Activated naive CD4-positive, alpha-beta T cell treated with anti-CD3 and anti-CD28 coated beads, Interleukin-2, amount 10 ng/mL, durations not matched to agents 7 days and 5 days (primary cell): ENCODE measurements at regions not wholly inside any gene's neighbourhood (a gene's known extent, or its start where the extent isn't known, plus 50 kb on each side); places are given as distances from the start of the nearest gene placed in this dataset.

Experiments
- CTCF ChIA-PET: fragments of 350-600 bp; sonication (Branson Sonifier 250); formaldehyde crosslinking; loops from one replicate; lab custom pipeline; 2021; ENCODE audit warnings: antibody characterized with exemption; lab: Charles Lee
- DNase-seq: peaks from one replicate; pipeline ENCODE4 v3.0.0-alpha.2; 2020
- H3K27ac Mint-ChIP-seq: one replicate; pipeline ENCODE4 v1.8.0; 2021; ENCODE audit warnings: mild to moderate bottlenecking, moderate library complexity, mixed read lengths
- H3K27me3 Mint-ChIP-seq: one replicate; pipeline ENCODE4 v1.8.0; 2021; ENCODE audit warnings: mild to moderate bottlenecking, mixed read lengths
- H3K36me3 Mint-ChIP-seq: one replicate; pipeline ENCODE4 v1.8.0; 2021; ENCODE audit warnings: mixed read lengths
- H3K4me1 Mint-ChIP-seq: one replicate; pipeline ENCODE4 v1.8.0; 2021; ENCODE audit warnings: mixed read lengths
- H3K4me3 Mint-ChIP-seq: one replicate; pipeline ENCODE4 v1.8.0; 2021; ENCODE audit warnings: mild to moderate bottlenecking, moderate library complexity, mixed read lengths
- H3K9me3 Mint-ChIP-seq: one replicate; pipeline ENCODE4 v1.8.0; 2021; ENCODE audit warnings: mixed read lengths

GRCh38 chr11:71116693-71117040 is 135.7 kb downstream of the SHANK2 start:
- Mint-ChIP-seq H3K9me3 (no peaks in the 10 kb centered on the region), H3K27ac (no peak overlapping the region), H3K4me3 (no peak overlapping the region), H3K27me3 (peaks cover 13% of the 10 kb centered on the region), H3K4me1 (no peaks in the 10 kb centered on the region), H3K36me3 (no peaks in the 10 kb centered on the region)
- DNase-seq = no peak
- CTCF ChIA-PET = no interaction called here

- no peak for DNase-seq
- CTCF ChIA-PET = no interaction called here
- peaks cover 13% of the 10 kb centered on the region for H3K27me3 Mint-ChIP-seq
- no peaks in the 10 kb centered on the region for H3K4me1 Mint-ChIP-seq
- H3K9me3 Mint-ChIP-seq = no peaks in the 10 kb centered on the region
- no peak overlapping the region for H3K27ac Mint-ChIP-seq
- no peaks in the 10 kb centered on the region for H3K36me3 Mint-ChIP-seq
- no peak overlapping the region for H3K4me3 Mint-ChIP-seq
Measured at GRCh38 chr11:71115770-71116692, 136.3 kb downstream of the SHANK2 start.

- Mint-ChIP-seq H3K27me3 (peaks cover 7% of the 10 kb centered on the region), H3K9me3 (no peaks in the 10 kb centered on the region), H3K36me3 (no peaks in the 10 kb centered on the region), H3K4me1 (no peaks in the 10 kb centered on the region), H3K27ac (no peak overlapping the region), H3K4me3 (no peak overlapping the region)
- no peak for DNase-seq
- CTCF ChIA-PET = interaction anchor here (0.8 to 1.1 kb wide), 2 partner anchors 9 to 1226 kb away, joined by 3 read pairs; no protein-coding TSS in a partner anchor
Measured at GRCh38 chr11:71114124-71114851, 138.1 kb downstream of the SHANK2 start.

- H3K27me3 Mint-ChIP-seq = peaks cover 7% of the 10 kb centered on the region
- DNase-seq = no peak
Measured at GRCh38 chr11:71112990-71113389, 139.4 kb downstream of the SHANK2 start.

GRCh38 chr11:71112454-71112853 is 139.9 kb downstream of the SHANK2 start:
- CTCF ChIA-PET = no interaction called here
- H3K27me3 Mint-ChIP-seq = peaks cover 7% of the 10 kb centered on the region
- H3K9me3 Mint-ChIP-seq = no peaks in the 10 kb centered on the region
- no peak overlapping the region for H3K27ac Mint-ChIP-seq
- H3K4me3 Mint-ChIP-seq = no peak overlapping the region
- no peaks in the 10 kb centered on the region for H3K36me3 Mint-ChIP-seq
- no peaks in the 10 kb centered on the region for H3K4me1 Mint-ChIP-seq
- no peak for DNase-seq

More at GRCh38 chr11:71112990-71113389, 139.4 kb downstream of the SHANK2 start:
- no peaks in the 10 kb centered on the region for H3K9me3 Mint-ChIP-seq
- H3K4me1 Mint-ChIP-seq = no peaks in the 10 kb centered on the region
- no peak overlapping the region for H3K27ac Mint-ChIP-seq
- CTCF ChIA-PET = no interaction called here
- H3K4me3 Mint-ChIP-seq = no peak overlapping the region
- no peaks in the 10 kb centered on the region for H3K36me3 Mint-ChIP-seq

- DNase-seq = no peak
- Mint-ChIP-seq H3K4me1 (no peaks in the 10 kb centered on the region), H3K36me3 (no peaks in the 10 kb centered on the region), H3K27ac (no peak overlapping the region), H3K9me3 (no peaks in the 10 kb centered on the region), H3K4me3 (no peak overlapping the region), H3K27me3 (peaks cover 7% of the 10 kb centered on the region)
- CTCF ChIA-PET = no interaction called here
Measured at GRCh38 chr11:71109586-71109985, 142.8 kb downstream of the SHANK2 start.

- Mint-ChIP-seq H3K27me3 (peaks cover 7% of the 10 kb centered on the region), H3K27ac (no peak overlapping the region), H3K36me3 (no peaks in the 10 kb centered on the region), H3K4me1 (no peaks in the 10 kb centered on the region), H3K9me3 (no peaks in the 10 kb centered on the region), H3K4me3 (no peak overlapping the region)
- CTCF ChIA-PET = no interaction called here
- no peak for DNase-seq
Measured at GRCh38 chr11:71109186-71109585, 143.2 kb downstream of the SHANK2 start.

GRCh38 chr11:71108013-71108865 is 144.1 kb downstream of the SHANK2 start:
- H3K27me3 Mint-ChIP-seq = peaks cover 7% of the 10 kb centered on the region
- H3K9me3 Mint-ChIP-seq = no peaks in the 10 kb centered on the region
- DNase-seq = no peak
- no peak overlapping the region for H3K27ac Mint-ChIP-seq
- H3K4me3 Mint-ChIP-seq = no peak overlapping the region
- no peaks in the 10 kb centered on the region for H3K36me3 Mint-ChIP-seq
- CTCF ChIA-PET = no interaction called here
- H3K4me1 Mint-ChIP-seq = no peaks in the 10 kb centered on the region

GRCh38 chr11:71106671-71107070 is 145.7 kb downstream of the SHANK2 start:
- no peak for DNase-seq
- CTCF ChIA-PET = no interaction called here
- no peaks in the 10 kb centered on the region for H3K4me1 Mint-ChIP-seq
- H3K27ac Mint-ChIP-seq = no peak overlapping the region
- H3K4me3 Mint-ChIP-seq = no peak overlapping the region
- H3K27me3 Mint-ChIP-seq = no peaks in the 10 kb centered on the region
- no peaks in the 10 kb centered on the region for H3K36me3 Mint-ChIP-seq
- no peaks in the 10 kb centered on the region for H3K9me3 Mint-ChIP-seq

GRCh38 chr11:71103266-71103665 is 149.1 kb downstream of the SHANK2 start:
- no peak overlapping the region for H3K4me3 Mint-ChIP-seq
- H3K27me3 Mint-ChIP-seq = no peaks in the 10 kb centered on the region
- no peaks in the 10 kb centered on the region for H3K36me3 Mint-ChIP-seq
- H3K27ac Mint-ChIP-seq = no peak overlapping the region
- CTCF ChIA-PET = no interaction called here
- no peaks in the 10 kb centered on the region for H3K4me1 Mint-ChIP-seq
- no peaks in the 10 kb centered on the region for H3K9me3 Mint-ChIP-seq
- DNase-seq = no peak

GRCh38 chr11:71102251-71102995 is 150.0 kb downstream of the SHANK2 start:
- H3K27me3 Mint-ChIP-seq = no peaks in the 10 kb centered on the region
- no peak for DNase-seq
- H3K9me3 Mint-ChIP-seq = peaks cover 3% of the 10 kb centered on the region
- no peak overlapping the region for H3K4me3 Mint-ChIP-seq
- no peaks in the 10 kb centered on the region for H3K36me3 Mint-ChIP-seq
- CTCF ChIA-PET = no interaction called here
- H3K4me1 Mint-ChIP-seq = no peaks in the 10 kb centered on the region
- no peak overlapping the region for H3K27ac Mint-ChIP-seq

- H3K4me1 Mint-ChIP-seq = no peaks in the 10 kb centered on the region
Measured at GRCh38 chr11:71101606-71102005, 150.8 kb downstream of the SHANK2 start.

GRCh38 chr11:71101046-71101445 is 151.3 kb downstream of the SHANK2 start:
- DNase-seq = no peak
- H3K36me3 Mint-ChIP-seq = no peaks in the 10 kb centered on the region
- H3K27ac Mint-ChIP-seq = no peak overlapping the region
- H3K4me3 Mint-ChIP-seq = no peak overlapping the region
- H3K4me1 Mint-ChIP-seq = no peaks in the 10 kb centered on the region
- CTCF ChIA-PET = no interaction called here
- peaks cover 3% of the 10 kb centered on the region for H3K9me3 Mint-ChIP-seq
- H3K27me3 Mint-ChIP-seq = no peaks in the 10 kb centered on the region

More at GRCh38 chr11:71101606-71102005, 150.8 kb downstream of the SHANK2 start:
- Mint-ChIP-seq H3K4me3 (no peak overlapping the region), H3K36me3 (no peaks in the 10 kb centered on the region), H3K27me3 (no peaks in the 10 kb centered on the region), H3K9me3 (peaks cover 3% of the 10 kb centered on the region), H3K27ac (no peak overlapping the region)
- no peak for DNase-seq
- CTCF ChIA-PET = no interaction called here
